ENCODE measurements at regions not wholly inside any gene's neighbourhood (a gene's known extent, or its start where the extent isn't known, plus 50 kb on each side); places are given as distances from the start of the nearest gene placed in this dataset.
"Not testable (repeated sequence)": the region's sequence is repeated elsewhere in the genome, so short reads cannot be mapped to it uniquely, and the experiment has no call there.

GRCh38 chr15:61339516-61339915 is 110.4 kb upstream of the RORA start:
- no peak for DNase-seq (ENCODE audit: low spot score)

- no peak for DNase-seq (ENCODE audit: low spot score)
Observed at GRCh38 chr15:61337541-61337940, 108.4 kb upstream of the RORA start.

DNA sequence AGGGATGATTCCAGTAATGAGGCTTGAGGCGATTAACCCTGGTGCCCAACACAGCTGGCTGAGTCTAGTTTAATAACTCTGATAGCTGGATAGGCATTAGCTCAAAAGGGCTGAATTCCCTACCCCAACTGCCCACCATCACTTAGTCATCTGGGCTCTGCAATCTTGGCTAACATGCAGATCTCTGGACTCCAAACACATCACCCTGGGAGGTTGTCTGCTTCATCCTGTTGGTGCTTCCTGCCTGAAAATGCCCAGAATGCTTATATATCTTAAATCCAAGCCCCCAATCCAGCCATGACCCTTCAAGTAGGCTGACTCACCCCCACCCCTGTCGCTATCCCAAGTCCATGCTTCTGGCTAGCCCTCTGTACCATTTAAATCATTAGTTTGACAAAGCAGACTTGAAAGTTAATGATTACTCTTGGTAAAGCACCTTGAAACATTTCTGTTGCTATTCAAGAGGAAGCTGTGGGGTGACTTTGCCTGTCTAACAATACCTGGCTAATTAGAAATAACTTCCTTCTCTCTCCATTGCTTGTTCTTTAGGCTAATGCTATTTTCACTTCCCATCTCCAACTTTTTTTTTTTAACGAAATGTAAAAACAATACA is 107.0 kb upstream of the RORA start:
- no peak for DNase-seq (ENCODE audit: low spot score)

GRCh38 chr15:61334714-61335113 is 105.6 kb upstream of the RORA start:
- not testable (repeated sequence) for DNase-seq (ENCODE audit: low spot score)

GRCh38 chr15:61331019-61331418 is 101.9 kb upstream of the RORA start:
- no peak for DNase-seq (ENCODE audit: low spot score)

DNA sequence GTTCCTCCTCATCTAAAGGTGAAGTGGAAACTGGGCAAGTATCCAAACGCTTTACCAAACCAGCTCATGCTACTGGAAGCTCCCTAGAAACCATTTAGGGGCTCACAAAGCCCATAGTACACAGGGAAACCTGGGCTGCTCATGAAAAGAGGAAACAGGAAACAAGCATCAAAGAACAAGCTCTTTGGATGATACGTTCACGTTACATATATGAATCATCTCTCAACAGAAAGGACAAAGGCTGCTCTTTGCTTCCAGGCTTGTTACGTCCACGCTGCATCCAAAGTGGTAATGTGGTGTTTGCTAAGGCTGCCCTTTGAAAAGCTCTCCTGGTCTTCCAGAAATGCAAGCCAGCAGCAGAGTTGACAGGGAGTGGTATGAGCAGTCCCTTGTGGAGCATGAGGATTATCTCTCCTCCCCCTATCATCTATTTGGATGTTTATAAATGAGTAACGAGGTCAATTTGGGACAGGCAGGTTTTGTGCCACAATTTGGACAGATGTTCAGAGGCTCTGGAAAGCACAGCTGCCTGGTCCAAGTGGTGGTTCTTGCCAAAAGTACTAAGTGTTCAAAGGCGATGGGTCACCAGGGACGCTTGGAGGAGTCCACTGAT is 98.0 kb upstream of the RORA start:
- DNase-seq (ENCODE audit: low spot score), result no peak

DNA sequence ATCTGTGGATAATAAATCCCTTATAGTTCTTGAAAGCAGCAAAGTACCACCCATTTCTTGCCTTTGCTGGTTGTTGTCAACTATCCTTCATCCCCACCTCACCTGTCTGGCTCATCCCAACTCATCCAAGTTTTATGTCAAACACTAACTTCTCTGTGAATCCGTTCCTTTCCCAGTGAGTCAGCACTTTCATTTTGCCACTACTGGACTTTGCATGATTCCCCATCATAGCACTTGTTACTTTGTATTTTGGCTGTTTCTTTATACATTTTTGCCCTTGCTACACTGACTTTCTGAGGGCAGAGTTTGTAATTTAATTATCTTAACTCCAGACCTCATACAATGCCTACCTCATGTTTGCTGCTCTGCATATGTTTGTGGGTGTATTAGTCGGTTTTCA is 90.8 kb upstream of the RORA start:
- DNase-seq (ENCODE audit: low spot score), result no peak

- DNase-seq (ENCODE audit: low spot score), result no peak
Observed at GRCh38 chr15:61318802-61319525, 89.9 kb upstream of the RORA start.

DNA sequence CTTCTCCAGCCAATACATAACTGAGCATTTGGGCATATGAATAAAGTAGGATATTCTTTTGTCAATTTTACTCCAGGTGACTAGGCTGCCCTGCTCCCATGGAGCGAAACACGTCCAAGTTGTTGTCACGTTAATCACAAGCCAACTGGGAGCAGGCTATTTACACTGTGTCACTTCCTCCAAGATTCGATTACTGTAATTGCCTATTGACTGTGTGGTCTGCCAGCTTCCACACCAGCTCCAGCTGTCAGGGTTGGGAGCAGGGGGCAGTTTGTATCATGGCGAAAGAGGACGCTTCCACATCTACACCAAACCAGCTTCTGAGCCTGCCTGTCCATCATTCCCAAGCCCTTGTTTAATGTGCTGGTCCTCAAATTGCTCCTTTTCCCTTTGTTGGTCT is 89.2 kb upstream of the RORA start:
- DNase-seq (ENCODE audit: low spot score), result no peak

DNA sequence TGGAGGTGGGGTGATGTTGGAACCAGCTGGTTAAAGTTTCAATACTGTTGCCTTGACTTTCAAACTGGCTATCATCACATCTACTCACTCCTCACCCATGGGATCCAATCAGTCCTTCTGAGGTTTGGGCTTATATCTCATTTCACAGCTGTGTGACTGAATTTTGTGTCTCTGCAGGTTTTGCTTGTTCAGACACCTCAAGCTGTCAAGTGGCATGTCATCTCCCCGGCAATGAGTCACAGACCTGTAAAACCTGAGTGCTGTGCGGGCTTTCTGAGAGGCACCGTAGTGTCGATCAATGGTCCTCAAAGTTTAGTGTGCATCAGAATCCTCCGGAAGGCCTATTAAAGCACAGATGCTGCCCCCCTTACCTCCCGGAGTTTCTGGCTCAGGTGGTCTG is 86.4 kb upstream of the RORA start:
- DNase-seq (ENCODE audit: low spot score), result no peak

DNA sequence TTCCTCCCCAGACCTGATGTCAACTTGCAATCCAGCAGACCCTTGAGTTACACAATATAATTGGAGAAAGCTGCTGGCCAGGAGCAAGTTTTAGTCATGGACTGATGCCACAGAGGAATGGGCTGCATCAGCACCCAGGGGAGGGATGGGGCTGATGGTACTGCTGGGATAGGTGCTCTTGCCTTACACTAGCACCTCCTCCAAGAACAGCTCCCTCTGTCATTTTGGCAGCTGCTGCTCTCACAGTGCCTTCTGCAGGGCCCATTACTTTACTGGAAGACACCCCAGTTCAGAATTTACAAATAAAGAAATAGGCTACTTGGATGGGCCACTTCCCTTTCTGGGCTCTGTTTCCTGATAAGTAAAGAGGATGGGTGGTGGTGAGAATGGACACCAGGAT is 85.3 kb upstream of the RORA start:
- no peak for DNase-seq (ENCODE audit: low spot score)

DNA sequence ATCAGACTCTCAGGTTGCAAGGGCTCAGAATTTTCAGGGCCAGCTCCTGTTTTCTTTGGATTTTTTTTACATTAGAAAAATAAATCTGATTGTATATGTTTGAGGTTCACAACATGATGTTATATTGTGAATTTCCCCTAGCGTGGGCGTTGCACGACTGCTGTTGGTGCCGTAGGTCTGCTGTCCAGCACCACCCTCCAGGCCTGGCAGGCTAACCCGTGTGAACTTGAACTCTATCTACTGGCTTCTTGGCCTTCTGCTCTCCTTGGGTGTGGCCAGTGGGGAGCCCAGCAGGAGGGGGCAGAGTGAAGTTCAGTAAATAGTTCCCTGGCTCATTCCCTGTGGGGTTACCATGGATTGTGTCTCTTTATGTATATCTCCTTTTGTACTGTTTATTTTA is 80.5 kb upstream of the RORA start:
- no peak for DNase-seq (ENCODE audit: low spot score)

DNA sequence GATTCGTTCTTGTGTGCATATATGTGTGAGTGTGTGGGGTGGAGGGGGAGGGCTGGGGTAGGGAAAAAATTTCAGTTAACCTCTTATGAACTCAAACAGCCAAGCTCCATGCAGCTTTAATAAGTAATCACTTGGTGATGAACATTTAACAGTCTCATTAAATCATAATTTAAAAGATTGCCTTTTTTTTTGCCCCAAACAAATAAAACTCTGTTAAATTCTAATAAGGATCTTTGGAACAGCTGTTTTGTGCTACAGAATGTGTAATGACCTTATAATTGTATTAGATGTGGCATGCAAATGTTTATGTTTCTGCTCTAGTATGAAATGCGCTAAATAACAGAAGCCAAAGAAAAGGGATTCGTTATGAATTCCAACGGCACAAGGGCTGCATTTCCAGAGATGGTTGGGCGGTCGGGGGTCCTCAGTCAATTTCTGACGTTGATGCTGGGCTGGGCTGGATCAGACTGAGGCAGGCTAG is 80.0 kb upstream of the RORA start:
- no peak for DNase-seq (ENCODE audit: low spot score)

DNA sequence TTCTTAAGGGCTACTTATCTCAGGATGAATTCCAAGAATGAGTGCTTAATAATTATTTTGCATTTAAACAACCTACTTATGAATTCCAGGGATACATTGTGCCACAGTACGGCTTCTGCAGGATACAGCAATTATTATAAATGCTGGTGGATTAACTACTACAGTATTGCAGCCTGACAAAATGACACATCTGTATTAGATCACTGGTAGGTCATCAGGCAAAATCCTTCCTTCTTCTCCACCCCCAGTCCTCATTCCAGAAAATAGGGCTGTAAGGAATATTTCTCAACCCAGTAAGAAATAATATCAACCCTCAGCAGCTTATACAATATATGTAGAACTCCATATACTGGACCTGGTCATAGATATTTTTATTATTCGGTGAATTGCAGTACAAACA is 79.3 kb upstream of the RORA start:
- no peak for DNase-seq (ENCODE audit: low spot score)

- DNase-seq (ENCODE audit: low spot score), result no peak
Observed at GRCh38 chr15:61307474-61307873, 78.4 kb upstream of the RORA start.

- no peak for DNase-seq (ENCODE audit: low spot score)
Observed at GRCh38 chr15:61301701-61302100, 72.6 kb upstream of the RORA start.

DNA sequence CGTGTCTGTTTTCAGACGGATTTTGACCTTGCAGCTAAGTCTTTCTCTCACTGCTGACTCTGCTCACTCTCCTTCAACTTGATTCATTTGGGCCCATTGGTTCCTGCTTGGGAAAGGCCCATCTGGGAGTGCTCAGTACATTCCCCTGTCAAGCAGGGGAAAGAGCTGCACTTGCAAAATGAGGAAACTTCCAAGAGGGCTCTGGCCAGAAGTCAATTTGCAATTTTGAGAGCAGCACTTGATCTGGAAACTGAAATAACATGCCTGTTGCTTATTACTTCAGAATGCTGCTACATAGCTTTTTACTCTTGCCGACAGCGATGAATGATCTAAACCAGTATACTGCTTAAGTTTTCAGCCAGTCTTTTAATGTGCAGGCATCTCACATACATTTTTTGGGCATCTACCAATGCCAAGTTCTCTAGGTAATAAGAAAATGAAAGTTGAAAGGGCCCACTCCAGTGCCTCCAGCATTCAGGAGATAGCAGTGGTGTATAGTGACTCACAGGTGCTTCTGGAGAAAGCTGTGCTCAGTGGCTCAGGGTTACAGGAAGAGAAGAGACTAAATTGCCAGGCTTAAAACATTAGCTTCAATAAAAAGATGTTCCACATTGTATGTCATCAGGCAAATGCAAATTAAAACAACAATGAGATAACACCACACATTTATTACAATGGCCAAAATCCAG is 70.1 kb upstream of the RORA start:
- DNase-seq (ENCODE audit: low spot score), result no peak

DNA sequence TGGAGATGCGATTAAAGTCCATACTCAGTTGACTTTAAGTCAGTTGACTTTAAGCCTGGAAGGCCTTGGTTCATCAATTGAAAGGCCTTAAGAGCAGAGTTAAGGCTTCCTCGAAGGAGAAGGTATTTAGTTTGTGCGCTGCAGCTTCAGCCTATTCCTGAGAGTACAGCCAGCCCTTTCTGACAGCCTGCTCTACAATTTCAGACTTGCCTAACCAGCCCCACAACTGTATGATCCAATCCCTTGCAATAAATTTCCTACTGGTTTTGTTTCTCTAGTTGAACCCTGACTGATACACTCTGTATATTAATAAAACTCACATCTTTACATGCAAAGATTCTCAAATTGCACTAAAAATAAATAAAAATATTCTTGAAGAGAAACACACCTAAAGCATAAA is 66.1 kb upstream of the RORA start:
- no peak for DNase-seq (ENCODE audit: low spot score)

DNA sequence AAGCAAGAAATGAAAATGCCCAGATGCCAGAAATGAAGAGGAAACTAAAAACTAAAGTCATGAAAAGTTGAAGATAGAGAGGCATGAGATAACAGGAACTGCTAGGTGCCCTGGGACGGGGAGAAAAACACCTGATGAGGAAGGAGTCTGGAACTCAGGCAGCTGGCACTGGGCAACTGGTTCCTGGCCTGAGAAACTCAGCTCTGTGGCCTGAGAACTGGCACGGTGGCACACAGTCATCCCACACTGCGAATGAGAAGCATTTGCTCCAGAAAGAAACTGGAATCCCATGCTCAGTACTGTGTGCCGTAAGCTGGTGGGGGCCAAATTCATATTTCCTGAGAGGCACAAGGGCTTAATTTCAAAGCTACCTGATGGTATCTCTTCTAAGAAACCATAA is 53.6 kb upstream of the RORA start:
- DNase-seq (ENCODE audit: low spot score), result no peak

GRCh38 chr15:61281328-61281727 is 52.2 kb upstream of the RORA start:
- no peak for DNase-seq (ENCODE audit: low spot score)

Measured in pons (tissue), 1 donor.